CD4-positive, alpha-beta T cell treated with Interferon alpha-2 for 1 hour (primary cell): ENCODE measurements at regions not wholly inside any gene's neighbourhood (a gene's known extent, or its start where the extent isn't known, plus 50 kb on each side); places are given as distances from the start of the nearest gene placed in this dataset.
"Not testable (repeated sequence)": the region's sequence is repeated elsewhere in the genome, so short reads cannot be mapped to it uniquely, and the experiment has no call there.

Experiments used
- DNase-seq, 2 donors: peaks; one replicate each; pipeline ENCODE4 v3.0.0-alpha.2; 2020 to 2022

DNA sequence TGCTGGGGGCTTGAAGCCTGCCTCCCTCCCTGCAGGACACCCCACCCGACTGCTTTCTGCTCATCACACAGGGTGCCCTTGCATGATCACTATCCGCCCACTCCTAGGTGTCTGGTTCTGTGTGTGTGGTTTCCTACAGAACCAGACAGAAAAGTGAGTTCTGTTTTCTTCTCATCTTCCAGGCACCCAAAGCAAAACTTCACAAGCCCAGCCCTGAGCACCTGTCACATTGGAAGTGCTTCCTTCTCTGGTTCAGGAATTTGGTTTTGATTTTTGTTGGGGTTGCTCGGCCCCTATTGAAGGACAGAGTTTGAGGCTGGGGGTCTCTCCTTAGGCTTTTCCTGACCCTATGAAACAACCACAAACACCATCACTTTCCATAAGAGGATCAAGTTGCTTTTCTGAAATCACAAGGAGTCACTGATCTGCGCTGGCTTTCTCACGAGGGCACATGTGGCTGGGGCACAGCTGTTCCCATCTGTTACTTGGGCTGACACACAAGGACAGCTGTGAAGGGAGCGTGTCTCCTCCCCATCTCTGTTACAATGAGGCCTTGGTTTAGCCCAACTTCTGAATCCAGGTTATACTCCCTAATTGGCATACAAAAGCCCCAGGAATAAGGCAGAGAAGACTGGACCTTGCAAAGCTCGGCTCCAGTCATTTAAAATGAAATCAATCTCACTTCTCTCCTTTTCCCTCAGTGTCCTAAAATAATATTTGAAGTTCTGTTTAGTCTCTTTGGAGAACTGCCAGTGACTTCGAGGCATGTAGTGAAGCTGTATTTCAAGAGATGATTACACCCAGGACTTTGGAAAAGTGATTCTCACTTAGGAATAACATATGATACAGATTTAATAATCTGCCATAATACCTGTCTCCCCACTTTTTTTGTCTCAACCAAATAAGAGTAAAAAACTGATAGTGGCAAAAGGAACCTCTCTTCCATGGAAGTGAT is 213.1 kb upstream of the GAS1 start:
- DNase-seq = no peak

DNA sequence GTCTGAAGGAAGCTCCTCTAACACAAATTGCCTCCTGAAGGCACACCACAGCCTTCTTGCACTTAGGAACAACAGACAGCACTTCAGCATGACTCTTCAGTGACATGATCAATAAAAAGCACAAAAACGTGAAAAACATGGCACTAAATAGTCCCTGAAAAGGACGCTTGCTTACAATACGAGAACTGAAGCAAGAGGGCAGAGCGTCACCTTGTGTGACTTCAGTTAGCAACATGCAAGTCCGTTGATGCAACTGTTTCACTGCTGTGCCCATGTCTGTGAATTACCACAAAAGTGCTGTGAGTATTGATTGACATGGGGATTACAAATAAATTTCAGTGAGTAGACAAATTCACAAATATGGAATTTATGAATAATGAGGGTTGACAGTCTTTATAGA is 219.9 kb upstream of the GAS1 start:
- no peak for DNase-seq

DNA sequence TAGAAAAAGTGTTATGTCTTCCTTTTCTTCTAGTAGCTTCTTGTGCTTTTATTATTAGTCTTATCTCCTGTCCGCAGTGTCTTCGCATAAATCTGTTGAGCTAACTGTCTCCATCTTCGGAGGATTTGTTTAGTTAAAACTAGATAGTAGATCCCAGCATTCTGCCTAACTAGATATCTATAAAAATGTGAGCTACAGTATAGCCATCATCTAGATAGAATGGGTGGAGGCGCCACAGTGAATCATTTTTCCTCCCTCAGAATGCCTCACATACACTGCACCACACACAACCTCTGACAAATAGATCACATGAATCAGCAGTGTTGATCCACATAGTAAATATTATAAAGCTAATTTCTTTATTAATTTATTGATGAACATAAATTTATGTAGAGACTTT is 220.3 kb upstream of the GAS1 start:
- no peak for DNase-seq

DNA sequence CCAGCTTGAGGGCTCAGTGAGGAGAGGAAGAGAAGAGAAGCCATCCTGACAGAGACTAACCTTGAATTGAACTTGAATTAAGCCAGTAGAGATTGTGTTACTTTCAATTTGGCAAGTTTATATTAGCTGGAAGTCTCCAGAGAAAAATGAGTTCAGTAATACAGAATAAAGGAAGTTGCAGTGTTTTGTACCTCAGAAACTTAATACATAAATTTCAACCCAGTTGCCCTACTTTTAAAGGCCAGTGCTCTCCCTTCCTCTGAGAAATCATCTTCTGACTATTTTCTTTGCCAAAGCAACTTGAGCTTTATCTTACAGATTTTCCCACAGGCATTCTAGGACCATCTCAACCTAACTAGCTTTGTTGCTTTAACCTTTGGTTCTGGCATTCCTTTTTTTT is 231.0 kb upstream of the GAS1 start:
- no peak for DNase-seq

DNA sequence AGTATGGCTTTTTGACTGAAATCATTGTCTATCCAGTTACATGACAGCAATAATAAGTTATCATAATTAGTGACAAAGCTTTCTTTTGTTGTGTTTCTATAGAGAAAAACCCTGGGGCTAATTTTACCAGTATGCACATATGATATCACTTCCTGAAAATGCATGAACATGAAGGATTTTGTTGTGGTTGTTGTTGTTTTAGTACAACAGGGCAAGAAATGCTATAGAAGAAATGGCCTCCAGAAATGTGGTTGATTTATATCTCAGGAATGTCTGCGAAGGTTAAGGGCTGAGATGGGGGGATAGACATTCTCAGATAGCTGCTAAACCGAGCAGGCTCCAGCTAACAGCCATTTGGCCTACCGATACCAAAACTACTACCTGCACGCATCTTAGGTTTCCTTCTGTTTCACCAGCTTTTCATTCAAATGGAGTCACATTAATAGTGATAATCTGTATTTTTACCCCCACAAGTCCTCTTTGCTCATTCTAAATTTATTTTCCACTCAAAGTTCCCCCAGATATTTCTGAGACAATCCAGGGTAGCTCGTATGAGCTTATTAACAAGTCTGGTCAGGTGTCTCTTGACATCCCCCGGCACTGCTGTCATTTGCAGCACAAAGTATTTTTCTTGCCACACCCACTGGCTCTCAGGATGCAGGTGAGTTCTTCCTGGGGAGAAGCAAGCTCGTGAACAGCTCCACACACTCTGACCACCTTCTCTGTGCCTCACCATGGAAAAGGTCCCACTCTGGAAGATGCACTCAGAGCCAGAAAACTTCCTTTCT is 232.4 kb upstream of the GAS1 start:
- DNase-seq = no peak

DNA sequence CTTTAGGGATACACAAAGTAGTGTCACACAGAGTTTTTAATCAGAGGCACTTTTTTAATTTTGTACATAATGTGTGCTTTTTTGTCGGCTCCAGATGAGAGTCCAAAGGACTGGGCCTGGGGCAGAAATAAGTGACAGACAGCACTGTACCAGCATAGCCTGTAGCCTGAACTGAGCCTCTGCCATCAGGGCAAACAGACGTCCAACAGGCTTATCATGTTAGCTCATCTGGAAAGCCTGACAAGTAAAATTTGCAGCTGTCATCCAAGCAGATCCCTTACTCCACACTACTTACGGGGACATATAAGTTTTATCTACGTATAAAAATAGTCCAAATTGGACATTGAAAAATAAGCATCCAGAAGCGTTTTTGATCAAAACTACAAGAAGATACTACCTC is 233.1 kb upstream of the GAS1 start:
- DNase-seq = no peak

DNA sequence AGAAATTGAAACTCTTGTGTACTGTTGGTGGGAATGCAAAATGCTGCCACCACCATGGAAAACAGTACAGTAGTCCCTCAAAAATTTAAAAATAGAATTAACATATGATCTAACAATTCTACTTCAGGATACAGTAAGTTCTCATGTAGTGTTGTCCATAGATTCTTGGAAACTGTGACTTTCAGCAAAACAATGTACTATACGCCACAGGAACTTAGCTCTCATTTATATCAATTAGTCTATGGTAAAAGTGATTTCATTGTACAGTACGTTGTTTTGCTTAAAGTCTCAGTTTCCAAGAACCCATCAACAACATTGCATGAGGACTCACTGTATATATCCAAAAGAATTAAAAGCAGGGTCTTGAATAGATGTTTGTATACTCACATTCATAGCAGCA is 233.5 kb upstream of the GAS1 start:
- no peak for DNase-seq

DNA sequence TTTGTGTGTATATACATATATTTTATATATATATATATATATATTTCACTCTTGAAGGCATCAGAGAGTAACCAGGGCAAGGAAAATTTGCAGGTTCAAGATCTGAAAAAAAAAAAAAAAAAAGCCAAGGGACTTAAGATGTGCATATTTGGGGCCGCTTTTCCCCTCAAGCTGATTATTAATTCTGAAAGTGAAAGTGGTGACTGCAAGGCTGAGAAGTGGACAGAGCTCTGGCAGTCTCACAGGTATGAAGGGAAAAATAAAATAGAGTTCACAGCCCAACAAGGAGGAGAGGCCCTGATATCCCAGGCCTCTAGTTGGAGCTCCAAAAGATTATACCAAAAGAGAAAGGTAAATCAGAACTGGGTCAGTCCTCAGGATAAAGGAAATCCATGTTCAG is 234.4 kb upstream of the GAS1 start:
- peak in 1 of 2 donors; percentile 1 for DNase-seq

DNA sequence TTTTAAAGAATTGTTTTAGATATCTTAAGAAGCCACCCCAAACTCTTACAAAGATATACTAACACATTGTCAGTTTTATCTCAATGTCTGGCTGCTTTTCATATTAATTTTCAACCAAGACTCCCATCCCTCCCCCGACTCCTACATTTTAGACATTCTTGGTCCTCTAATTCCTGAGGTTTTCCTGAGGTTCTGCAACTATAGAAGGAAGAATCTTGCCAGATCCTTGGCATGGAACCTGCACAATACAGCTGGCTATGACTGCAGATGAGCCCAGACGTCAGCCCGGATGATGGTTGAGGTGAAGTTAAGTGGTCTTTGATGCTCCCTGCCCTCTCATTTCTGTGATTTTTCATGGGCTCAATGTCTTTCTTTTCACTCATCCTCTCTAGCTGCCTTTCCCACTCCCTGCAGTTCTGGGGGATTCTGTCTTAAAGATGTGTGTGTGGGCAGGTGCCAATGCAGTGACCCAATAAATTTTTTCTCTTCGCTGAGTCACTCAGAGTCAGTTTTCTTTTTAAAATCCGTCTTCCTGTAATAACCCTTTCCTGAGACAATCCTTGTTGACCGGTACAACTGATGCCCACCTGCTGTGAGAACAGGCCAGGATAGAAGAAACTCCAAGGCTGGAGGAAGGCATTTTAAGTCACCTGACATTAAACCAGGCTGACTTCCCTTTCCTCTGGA is 237.8 kb upstream of the GAS1 start:
- DNase-seq = no peak

DNA sequence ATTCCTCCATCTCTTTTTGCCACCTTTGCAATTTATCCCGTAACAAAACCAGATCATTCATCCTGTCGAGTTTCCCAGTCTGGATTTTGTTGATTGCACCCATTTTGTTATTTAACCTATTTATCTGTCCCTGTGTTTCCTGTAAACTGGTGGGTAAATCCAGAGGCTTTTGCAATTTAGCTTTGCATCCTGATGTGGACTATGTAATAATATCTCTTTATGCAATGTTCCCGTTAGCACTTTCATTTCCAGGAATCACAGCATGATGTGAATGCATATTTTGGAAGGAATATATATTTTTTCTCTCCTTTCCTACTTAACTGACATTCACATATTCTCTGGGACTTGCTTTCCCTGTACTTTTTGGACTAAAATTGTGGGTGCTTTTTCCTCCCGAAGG is 240.3 kb upstream of the GAS1 start:
- DNase-seq = no peak

DNA sequence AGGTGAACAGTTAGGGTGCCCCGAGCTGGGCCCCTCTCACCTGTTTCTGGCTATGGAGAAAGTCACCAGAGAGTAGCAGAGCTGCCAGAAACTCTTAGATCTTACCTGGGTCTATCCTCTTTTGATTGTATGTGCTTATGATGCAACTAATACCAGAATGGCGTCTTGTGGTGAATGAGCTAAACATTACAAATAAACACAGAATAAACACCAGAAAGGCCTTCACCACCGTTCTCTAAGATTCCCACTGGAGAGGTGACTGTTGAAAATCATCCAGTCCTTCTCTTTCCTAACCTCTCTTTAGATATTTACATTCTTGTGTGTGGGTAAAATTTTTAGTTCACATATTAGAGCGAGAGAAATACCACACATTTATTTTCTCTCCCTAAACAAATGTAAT is 241.7 kb upstream of the GAS1 start:
- DNase-seq = no peak

DNA sequence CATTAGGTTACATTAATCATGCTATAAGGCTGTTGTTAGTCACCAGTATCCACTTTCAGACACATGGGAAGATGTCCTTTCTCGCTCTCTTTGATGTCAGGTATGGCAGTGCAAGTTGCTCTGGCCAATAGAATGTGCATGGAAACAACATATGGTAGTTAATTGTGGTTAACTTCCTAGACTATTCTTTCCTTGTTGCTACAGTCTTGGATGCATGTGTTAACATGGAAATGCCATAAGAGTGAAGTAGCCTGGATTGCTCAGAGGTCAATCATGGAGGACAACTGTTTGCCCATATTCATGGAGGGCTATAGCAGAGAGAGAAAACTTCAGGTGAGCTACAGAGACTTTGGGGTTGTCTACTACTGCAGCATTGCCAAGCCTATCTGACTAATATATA is 245.8 kb upstream of the GAS1 start:
- DNase-seq = no peak

DNA sequence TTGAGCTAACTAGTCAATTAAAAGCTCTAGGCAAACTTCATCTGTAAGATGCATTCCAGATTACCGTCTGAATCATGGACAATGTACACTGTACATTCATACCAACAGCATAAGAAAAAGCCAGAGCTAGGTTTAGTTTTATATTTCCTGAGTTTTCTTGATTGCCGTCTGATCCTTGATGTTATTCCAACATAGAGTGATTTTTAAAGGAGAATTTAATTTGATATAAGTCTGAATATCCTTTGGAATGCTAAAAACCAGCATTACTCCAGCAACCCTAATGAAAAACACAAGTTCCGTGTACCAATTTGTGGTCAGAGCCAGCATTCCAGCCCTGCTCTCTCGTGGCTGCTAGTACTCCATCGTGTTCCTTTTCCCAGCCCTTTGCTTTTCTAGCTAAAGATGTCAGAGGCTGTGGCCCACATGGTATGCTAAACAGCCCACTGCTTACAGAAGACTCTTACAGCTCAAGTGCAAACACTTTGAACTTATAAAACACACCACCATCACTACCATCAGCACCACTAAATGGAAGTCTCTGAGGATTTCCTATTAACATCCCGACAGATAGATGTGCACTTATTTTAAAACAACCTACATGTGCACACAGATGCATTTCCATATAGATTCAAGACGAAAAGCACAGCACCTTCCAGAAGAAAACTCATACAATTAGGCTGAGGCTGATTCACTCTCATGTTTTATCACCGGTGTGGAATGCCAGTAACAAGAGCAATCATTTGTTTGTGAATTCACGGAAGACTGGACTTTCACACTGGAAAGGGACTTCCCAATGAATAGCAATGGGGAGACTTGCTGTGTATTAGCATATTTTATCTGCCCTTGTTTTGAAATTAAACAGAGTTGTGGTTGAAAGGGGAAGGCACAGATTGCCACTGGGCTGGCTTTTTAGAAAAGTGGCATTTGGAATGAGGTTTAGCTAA is 246.9 kb upstream of the GAS1 start:
- DNase-seq = no peak

DNA sequence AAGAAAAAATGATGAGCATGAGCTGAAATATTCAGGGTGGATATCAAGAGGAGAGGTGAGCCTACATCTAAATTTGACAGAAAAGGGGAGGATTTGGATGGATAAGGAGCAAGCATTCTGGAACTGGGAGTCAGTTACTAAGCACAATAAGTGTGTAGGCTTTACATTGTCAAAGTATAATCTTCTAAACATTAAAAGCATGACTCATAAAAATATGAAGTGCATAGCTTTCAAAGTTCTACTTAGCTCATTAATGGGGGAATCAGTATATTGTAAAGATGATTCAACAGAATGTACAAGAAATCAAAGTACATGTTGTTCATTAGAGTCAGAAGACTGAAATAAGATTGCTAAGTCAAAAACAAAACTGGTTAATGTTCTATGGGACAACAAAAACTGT is 248.0 kb upstream of the GAS1 start:
- no peak for DNase-seq

DNA sequence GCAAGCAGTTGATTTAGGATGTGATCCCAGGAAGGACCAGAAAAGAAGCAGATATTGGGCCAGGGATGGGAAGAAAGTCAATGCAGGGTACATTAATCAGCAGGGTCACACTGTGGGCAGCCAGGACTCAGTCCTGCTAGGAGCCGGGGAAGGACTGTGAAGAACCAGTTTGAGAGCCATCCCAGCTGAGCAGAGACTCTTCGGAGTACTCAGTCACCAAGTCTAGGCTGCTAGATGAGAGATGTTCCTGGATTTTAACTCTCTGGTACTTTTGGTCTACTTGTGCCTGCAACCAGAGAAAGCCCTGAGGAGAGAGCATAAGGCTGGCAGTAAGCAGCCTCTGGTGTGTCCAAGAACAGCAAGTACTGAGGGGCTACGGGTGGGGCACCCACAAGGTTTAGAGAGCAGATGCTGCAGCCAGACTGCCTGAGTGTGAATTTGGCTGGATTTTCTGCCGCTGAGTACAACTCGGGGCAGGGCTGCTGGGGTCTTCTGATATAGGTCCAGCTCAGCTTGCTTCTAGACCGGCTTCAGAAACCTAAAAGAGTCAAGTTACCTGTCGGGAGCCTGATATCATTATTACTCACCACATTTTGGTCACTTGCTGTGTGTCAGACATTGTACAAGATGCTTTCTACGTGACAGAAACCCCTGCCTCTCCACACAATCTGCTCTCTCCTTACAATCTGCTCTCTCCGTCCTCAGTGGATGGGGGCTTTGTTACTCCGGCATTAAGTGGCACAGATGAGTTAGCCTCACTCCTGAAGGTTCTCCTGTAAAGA is 250.2 kb upstream of the GAS1 start:
- no peak for DNase-seq

DNA sequence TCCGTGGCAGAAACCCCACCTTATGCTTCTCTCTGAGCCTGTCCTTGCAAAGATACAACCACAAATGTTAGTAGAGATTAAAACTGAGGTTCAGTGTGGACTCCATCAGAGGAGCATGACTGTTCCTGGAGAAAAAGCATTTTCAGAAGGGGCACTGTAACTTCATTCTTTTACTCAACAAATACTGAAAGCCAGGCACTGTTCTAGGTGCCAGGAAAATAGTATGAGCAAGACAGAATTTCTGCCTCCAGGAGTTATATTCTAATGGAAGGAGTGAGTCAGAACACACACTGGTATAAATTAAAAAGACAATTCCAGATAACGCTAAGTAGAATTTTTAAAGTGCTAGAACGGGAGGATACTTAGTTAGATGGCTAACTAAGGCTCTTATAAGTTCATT is 251.4 kb upstream of the GAS1 start:
- no peak for DNase-seq

DNA sequence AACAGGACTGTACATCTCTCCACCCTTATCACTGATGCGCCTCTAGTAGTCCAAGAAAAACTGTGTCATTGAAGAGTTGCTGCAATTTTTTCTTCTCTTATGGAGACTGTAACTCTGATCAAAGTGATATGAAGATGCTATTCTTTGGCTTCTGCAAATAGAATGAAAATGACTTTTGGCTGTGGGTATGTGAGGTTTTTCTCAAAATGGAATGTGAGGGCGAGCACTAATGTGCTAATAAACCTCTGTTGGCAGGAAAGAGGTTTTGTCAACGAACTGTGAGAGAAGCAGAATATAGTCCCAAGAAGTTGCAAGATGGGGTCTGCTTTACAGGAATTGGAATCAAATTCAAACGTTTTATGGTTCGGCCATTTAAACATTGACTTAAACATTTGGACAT is 252.0 kb upstream of the GAS1 start:
- no peak for DNase-seq

DNA sequence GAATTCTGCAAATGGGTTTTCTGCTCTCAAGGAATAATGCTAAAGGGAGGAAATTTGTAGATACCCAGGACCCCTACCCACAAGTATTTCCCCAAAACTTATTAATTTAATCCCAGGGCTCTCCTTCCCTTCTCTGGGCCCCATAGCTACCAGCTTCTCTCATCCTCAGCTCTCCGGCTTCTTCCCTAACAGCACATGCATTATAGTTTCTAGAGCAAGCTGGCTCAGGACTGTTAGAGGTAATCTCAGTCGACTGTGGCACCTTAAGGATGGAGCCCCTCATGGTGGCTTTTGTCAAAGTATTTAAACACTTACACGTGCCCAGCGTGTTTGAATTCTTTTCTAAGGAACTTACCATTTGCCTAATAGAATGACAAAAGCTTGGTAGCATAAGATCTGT is 252.5 kb upstream of the GAS1 start:
- DNase-seq = no peak

DNA sequence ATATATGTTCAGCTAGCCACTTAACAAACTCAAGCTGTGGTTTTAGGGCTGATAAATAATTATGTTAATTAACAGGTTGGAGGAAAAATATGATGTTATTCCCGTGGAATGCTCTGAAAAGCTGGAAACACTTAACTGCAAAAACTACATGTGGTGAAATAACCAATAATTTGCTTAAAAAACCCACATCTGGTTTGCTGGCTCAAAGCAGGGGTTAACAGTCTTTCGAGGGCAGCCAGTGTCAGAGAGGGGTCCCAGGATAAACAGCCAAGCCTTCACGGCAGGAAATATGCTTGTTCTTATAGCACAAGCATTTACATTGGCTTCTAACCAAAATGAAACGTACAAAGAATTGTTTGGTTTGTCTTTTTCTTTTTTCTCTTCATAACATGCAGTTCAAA is 254.0 kb upstream of the GAS1 start:
- DNase-seq = no peak

DNA sequence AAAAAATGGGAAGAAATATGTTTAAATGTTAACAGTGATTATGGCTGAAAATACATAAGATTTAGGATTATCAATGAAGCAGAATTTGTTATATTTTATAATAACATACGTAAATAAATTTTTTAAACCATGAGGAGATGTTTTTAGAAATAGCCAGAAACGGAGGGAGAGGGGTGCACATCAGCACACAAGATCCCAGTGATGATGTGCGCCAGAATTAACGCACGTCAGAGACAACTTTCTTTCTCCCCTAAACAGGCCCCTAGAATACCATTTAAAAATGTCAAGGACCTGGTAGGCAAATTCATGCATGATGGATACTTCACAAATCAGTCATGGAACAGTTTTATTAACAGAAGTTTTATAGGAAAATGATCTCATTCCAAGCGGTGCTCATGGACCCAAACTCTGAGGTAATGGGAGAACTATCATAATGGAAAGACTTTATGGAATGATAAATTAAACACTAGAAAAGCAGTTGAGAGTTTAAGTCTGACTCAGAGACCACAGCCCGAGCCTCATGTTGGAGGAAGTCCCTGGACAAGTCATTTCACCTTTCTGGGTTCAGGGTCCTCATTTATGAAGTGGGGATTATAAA is 258.9 kb upstream of the GAS1 start:
- no peak for DNase-seq

DNA sequence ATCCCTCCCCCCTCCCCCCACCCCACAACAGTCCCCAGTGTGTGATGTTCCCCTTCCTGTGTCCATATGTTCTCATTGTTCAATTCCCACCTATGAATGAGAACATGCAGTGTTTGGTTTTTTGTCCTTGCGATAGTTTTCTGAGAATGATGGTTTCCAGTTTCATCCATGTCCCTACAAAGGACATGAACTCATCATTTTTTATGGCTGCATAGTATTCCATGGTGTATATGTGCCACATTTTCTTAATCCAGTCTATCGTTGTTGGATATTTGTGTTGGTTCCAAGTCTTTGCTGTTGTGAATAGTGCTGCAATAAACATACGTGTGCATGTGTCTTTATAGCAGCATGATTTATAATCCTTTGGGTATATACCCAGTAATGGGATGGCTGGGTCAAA is 263.4 kb upstream of the GAS1 start:
- DNase-seq = not testable (repeated sequence)
